GM23338 (cell line): ENCODE measurements at regions not wholly inside any gene's neighbourhood (a gene's known extent, or its start where the extent isn't known, plus 50 kb on each side); places are given as distances from the start of the nearest gene placed in this dataset.

Experiments used
- ATAC-seq: fragments of 200-7000 bp; cut with Tn5 transposase; 3 replicates; pipeline ENCODE4 v1.9.1; 2020
- DNase-seq: peaks from one replicate; pipeline ENCODE4 v3.0.0-alpha.2; 2015; ENCODE audit warnings: low spot score
- H2AFZ ChIP-seq: fragments of 200-600 bp; sonication (generic); 2 replicates; pipeline ENCODE4 v1.8.0; 2016; ENCODE audit warnings: antibody characterized with exemption, mild to moderate bottlenecking, moderate library complexity
- H3F3A ChIP-seq: fragments of 200-600 bp; sonication (generic); replicated peaks from 2 replicates; pipeline ENCODE4 v1.8.0; 2017; ENCODE audit warnings: antibody characterized with exemption, mixed run types, low read depth
- H3K27ac ChIP-seq: fragments of 200-600 bp; sonication (generic); 2 replicates; pipeline ENCODE4 v1.6.1; 2016; ENCODE audit warnings: low read depth
- H3K27me3 ChIP-seq: fragments of 200-600 bp; sonication (generic); 2 replicates; pipeline ENCODE4 v1.8.0; 2016; ENCODE audit warnings: mild to moderate bottlenecking, mixed run types, moderate library complexity; ENCODE audit not compliant: insufficient read depth
- H3K36me3 ChIP-seq: fragments of 200-600 bp; sonication (generic); 2 replicates; pipeline ENCODE4 v1.8.0; 2016; ENCODE audit warnings: mild to moderate bottlenecking; ENCODE audit not compliant: insufficient read depth
- H3K4me1 ChIP-seq: fragments of 200-600 bp; sonication (generic); 2 replicates; pipeline ENCODE4 v1.8.0; 2016; ENCODE audit warnings: mild to moderate bottlenecking, moderate library complexity; ENCODE audit not compliant: insufficient read depth
- H3K4me2 ChIP-seq: fragments of 200-600 bp; sonication (generic); 2 replicates; pipeline ENCODE4 v1.7.1; 2017; ENCODE audit warnings: mixed run types
- H3K4me3 ChIP-seq: fragments of 200-600 bp; sonication (generic); 2 replicates; pipeline ENCODE4 v1.6.1; 2016; ENCODE audit warnings: mixed run types
- H3K79me2 ChIP-seq: fragments of 200-600 bp; sonication (generic); replicated peaks from 2 replicates; pipeline ENCODE4 v1.8.0; 2017; ENCODE audit warnings: mild to moderate bottlenecking; ENCODE audit not compliant: insufficient read depth
- H3K9me2 ChIP-seq: fragments of 200-600 bp; sonication (generic); 2 replicates; pipeline ENCODE4 v1.8.0; 2017; ENCODE audit not compliant: insufficient read depth
- H4K20me1 ChIP-seq: fragments of 200-600 bp; sonication (generic); replicated peaks from 2 replicates; pipeline ENCODE4 v1.8.0; 2017; ENCODE audit warnings: mild to moderate bottlenecking; ENCODE audit not compliant: insufficient read depth
- H3K27ac Mint-ChIP-seq: 2 replicates; pipeline ENCODE4 v1.8.0; 2020; ENCODE audit warnings: inconsistent platforms, mild to moderate bottlenecking, moderate library complexity, mixed read lengths
- H3K27me3 Mint-ChIP-seq: 3 replicates; pipeline ENCODE4 v1.8.0; 2022; ENCODE audit warnings: low read depth, mild to moderate bottlenecking, moderate library complexity, mixed read lengths, inconsistent platforms; ENCODE audit not compliant: insufficient read depth, poor library complexity
- H3K36me3 Mint-ChIP-seq: 3 replicates; pipeline ENCODE4 v1.8.0; 2021; ENCODE audit warnings: low read depth, mild to moderate bottlenecking, inconsistent platforms, moderate library complexity, mixed read lengths
- H3K4me1 Mint-ChIP-seq: 3 replicates; pipeline ENCODE4 v1.8.0; 2020; ENCODE audit warnings: mild to moderate bottlenecking, inconsistent platforms, mixed read lengths
- H3K4me3 Mint-ChIP-seq: 3 replicates; pipeline ENCODE4 v1.8.0; 2021; ENCODE audit warnings: moderate library complexity, mild to moderate bottlenecking, inconsistent platforms, mixed read lengths
- H3K9me3 Mint-ChIP-seq: 3 replicates; pipeline ENCODE4 v1.8.0; 2020; ENCODE audit warnings: moderate library complexity, mild to moderate bottlenecking, inconsistent platforms, mixed read lengths
- CREB1 ChIP-seq: fragments of 250-450 bp; sonication (Bioruptor Pico); IDR thresholded peaks from 2 replicates; pipeline ENCODE4 v1.5.0; 2020; ENCODE audit warnings: low read depth, mild to moderate bottlenecking, moderate library complexity
- EZH2 ChIP-seq: fragments of 200-600 bp; sonication (generic); IDR thresholded peaks from one replicate; pipeline ENCODE4 v1.8.0; 2017; ENCODE audit warnings: antibody characterized with exemption, mild to moderate bottlenecking, low read depth; ENCODE audit not compliant: unreplicated experiment
- EZH2phosphoT487 ChIP-seq: fragments of 200-600 bp; sonication (generic); IDR thresholded peaks from one replicate; pipeline ENCODE4 v1.8.1; 2018; ENCODE audit warnings: antibody characterized with exemption; ENCODE audit not compliant: unreplicated experiment
- JUNB ChIP-seq: IDR thresholded peaks from one replicate; pipeline ENCODE4 v1.6.1; 2016; ENCODE audit warnings: antibody characterized with exemption; ENCODE audit not compliant: unreplicated experiment
- NANOG ChIP-seq: IDR thresholded peaks from 2 replicates; pipeline ENCODE4 v1.6.1; 2016; ENCODE audit warnings: antibody characterized with exemption, borderline replicate concordance
- POLR2AphosphoS5 ChIP-seq: IDR thresholded peaks from 2 replicates; pipeline ENCODE4 v1.6.1; 2016; ENCODE audit warnings: antibody characterized with exemption, low read depth
- STAT1 ChIP-seq: IDR thresholded peaks from one replicate; pipeline ENCODE4 v1.6.1; 2016; ENCODE audit warnings: antibody characterized with exemption; ENCODE audit not compliant: unreplicated experiment
- ZNF114 ChIP-seq: fragments of 250-450 bp; sonication (Bioruptor Pico); IDR thresholded peaks from 2 replicates; pipeline ENCODE4 v1.5.0; 2020; ENCODE audit warnings: mild to moderate bottlenecking, moderate library complexity
- ZNF331 ChIP-seq: fragments of 250-450 bp; sonication (Bioruptor Pico); IDR thresholded peaks from 2 replicates; pipeline ENCODE4 v1.5.0; 2020; ENCODE audit warnings: low read depth, mild to moderate bottlenecking, moderate library complexity
- TF ChIP-seq, protein P1 (sequence below), 2 experiments: fragments of 200-600 bp in 1 of 2; sonication (generic) in 1 of 2; conservative IDR thresholded peaks; 2 replicates each; pipeline versions ENCODE4 v1.5.1 to v1.6.1; 2016 to 2017; ENCODE audit warnings: antibody characterized with exemption in 2 of 2, low read depth in 2 of 2, mild to moderate bottlenecking in 2 of 2, moderate library complexity in 1 of 2
- TF ChIP-seq, protein P2 (sequence below): fragments of 250-450 bp; sonication (Bioruptor Pico); IDR thresholded peaks from 2 replicates; pipeline ENCODE4 v1.5.0; 2020; ENCODE audit warnings: mild to moderate bottlenecking, moderate library complexity
- TF ChIP-seq, protein P3 (sequence below): IDR thresholded peaks from one replicate; pipeline ENCODE4 v1.6.1; 2018; ENCODE audit warnings: antibody characterized with exemption; ENCODE audit not compliant: unreplicated experiment

- TF ChIP-seq, protein P1, sequence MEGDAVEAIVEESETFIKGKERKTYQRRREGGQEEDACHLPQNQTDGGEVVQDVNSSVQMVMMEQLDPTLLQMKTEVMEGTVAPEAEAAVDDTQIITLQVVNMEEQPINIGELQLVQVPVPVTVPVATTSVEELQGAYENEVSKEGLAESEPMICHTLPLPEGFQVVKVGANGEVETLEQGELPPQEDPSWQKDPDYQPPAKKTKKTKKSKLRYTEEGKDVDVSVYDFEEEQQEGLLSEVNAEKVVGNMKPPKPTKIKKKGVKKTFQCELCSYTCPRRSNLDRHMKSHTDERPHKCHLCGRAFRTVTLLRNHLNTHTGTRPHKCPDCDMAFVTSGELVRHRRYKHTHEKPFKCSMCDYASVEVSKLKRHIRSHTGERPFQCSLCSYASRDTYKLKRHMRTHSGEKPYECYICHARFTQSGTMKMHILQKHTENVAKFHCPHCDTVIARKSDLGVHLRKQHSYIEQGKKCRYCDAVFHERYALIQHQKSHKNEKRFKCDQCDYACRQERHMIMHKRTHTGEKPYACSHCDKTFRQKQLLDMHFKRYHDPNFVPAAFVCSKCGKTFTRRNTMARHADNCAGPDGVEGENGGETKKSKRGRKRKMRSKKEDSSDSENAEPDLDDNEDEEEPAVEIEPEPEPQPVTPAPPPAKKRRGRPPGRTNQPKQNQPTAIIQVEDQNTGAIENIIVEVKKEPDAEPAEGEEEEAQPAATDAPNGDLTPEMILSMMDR (conservative IDR thresholded peaks at IDR 0.05; ENCODE audit: low read depth in 2 of 2), result no peak
- no peak for TF ChIP-seq STAT1
Measured at GRCh38 chr1:195294911-195295310, 1313.3 kb downstream of the KCNT2 start (continued).

GRCh38 chr1:195278644-195279043 is 1329.6 kb downstream of the KCNT2 start:
- Mint-ChIP-seq H3K27ac (no peak overlapping the region), H3K4me3 (no peak overlapping the region), H3K27me3 (peaks cover 2% of the 10 kb centered on the region), H3K36me3 (no peaks in the 10 kb centered on the region), H3K4me1 (no peaks in the 10 kb centered on the region), H3K9me3 (no peaks in the 10 kb centered on the region)
- Histone ChIP-seq H3K4me1 (no peaks in the 10 kb centered on the region), H3K36me3 (no peaks in the 10 kb centered on the region), H2AFZ (no peak overlapping the region), H4K20me1 (no peaks in the 10 kb centered on the region), H3K4me2 (no peak overlapping the region), H3K9me2 (no peaks in the 10 kb centered on the region), H3K4me3 (no peak overlapping the region), H3K79me2 (no peaks in the 10 kb centered on the region), H3K27ac (no peak overlapping the region), H3K27me3 (no peaks in the 10 kb centered on the region), H3F3A (no peaks in the 10 kb centered on the region)
- DNase-seq (no peak), ATAC-seq (no peak)
- TF ChIP-seq, protein P2, sequence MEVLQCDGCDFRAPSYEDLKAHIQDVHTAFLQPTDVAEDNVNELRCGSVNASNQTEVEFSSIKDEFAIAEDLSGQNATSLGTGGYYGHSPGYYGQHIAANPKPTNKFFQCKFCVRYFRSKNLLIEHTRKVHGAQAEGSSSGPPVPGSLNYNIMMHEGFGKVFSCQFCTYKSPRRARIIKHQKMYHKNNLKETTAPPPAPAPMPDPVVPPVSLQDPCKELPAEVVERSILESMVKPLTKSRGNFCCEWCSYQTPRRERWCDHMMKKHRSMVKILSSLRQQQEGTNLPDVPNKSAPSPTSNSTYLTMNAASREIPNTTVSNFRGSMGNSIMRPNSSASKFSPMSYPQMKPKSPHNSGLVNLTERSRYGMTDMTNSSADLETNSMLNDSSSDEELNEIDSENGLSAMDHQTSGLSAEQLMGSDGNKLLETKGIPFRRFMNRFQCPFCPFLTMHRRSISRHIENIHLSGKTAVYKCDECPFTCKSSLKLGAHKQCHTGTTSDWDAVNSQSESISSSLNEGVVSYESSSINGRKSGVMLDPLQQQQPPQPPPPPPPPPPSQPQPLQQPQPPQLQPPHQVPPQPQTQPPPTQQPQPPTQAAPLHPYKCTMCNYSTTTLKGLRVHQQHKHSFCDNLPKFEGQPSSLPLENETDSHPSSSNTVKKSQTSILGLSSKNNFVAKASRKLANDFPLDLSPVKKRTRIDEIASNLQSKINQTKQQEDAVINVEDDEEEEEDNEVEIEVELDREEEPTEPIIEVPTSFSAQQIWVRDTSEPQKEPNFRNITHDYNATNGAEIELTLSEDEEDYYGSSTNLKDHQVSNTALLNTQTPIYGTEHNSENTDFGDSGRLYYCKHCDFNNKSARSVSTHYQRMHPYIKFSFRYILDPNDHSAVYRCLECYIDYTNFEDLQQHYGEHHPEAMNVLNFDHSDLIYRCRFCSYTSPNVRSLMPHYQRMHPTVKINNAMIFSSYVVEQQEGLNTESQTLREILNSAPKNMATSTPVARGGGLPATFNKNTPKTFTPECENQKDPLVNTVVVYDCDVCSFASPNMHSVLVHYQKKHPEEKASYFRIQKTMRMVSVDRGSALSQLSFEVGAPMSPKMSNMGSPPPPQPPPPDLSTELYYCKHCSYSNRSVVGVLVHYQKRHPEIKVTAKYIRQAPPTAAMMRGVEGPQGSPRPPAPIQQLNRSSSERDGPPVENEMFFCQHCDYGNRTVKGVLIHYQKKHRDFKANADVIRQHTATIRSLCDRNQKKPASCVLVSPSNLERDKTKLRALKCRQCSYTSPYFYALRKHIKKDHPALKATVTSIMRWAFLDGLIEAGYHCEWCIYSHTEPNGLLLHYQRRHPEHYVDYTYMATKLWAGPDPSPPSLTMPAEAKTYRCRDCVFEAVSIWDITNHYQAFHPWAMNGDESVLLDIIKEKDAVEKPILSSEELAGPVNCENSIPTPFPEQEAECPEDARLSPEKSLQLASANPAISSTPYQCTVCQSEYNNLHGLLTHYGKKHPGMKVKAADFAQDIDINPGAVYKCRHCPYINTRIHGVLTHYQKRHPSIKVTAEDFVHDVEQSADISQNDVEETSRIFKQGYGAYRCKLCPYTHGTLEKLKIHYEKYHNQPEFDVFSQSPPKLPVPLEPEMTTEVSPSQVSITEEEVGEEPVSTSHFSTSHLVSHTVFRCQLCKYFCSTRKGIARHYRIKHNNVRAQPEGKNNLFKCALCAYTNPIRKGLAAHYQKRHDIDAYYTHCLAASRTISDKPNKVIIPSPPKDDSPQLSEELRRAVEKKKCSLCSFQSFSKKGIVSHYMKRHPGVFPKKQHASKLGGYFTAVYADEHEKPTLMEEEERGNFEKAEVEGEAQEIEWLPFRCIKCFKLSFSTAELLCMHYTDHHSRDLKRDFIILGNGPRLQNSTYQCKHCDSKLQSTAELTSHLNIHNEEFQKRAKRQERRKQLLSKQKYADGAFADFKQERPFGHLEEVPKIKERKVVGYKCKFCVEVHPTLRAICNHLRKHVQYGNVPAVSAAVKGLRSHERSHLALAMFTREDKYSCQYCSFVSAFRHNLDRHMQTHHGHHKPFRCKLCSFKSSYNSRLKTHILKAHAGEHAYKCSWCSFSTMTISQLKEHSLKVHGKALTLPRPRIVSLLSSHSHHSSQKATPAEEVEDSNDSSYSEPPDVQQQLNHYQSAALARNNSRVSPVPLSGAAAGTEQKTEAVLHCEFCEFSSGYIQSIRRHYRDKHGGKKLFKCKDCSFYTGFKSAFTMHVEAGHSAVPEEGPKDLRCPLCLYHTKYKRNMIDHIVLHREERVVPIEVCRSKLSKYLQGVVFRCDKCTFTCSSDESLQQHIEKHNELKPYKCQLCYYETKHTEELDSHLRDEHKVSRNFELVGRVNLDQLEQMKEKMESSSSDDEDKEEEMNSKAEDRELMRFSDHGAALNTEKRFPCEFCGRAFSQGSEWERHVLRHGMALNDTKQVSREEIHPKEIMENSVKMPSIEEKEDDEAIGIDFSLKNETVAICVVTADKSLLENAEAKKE (CRISPR knock-in tag), result no peak
- TF ChIP-seq NANOG (no peak), EZH2phosphoT487 (no peak), JUNB (no peak), EZH2 (no peak), CREB1 (CRISPR knock-in tag) (no peak), POLR2AphosphoS5 (no peak), ZNF331 (CRISPR knock-in tag) (no peak), ZNF114 (CRISPR knock-in tag) (no peak)
- TF ChIP-seq, protein P1 (conservative IDR thresholded peaks at IDR 0.05; ENCODE audit: low read depth in 2 of 2), result no peak
- TF ChIP-seq, protein P3, sequence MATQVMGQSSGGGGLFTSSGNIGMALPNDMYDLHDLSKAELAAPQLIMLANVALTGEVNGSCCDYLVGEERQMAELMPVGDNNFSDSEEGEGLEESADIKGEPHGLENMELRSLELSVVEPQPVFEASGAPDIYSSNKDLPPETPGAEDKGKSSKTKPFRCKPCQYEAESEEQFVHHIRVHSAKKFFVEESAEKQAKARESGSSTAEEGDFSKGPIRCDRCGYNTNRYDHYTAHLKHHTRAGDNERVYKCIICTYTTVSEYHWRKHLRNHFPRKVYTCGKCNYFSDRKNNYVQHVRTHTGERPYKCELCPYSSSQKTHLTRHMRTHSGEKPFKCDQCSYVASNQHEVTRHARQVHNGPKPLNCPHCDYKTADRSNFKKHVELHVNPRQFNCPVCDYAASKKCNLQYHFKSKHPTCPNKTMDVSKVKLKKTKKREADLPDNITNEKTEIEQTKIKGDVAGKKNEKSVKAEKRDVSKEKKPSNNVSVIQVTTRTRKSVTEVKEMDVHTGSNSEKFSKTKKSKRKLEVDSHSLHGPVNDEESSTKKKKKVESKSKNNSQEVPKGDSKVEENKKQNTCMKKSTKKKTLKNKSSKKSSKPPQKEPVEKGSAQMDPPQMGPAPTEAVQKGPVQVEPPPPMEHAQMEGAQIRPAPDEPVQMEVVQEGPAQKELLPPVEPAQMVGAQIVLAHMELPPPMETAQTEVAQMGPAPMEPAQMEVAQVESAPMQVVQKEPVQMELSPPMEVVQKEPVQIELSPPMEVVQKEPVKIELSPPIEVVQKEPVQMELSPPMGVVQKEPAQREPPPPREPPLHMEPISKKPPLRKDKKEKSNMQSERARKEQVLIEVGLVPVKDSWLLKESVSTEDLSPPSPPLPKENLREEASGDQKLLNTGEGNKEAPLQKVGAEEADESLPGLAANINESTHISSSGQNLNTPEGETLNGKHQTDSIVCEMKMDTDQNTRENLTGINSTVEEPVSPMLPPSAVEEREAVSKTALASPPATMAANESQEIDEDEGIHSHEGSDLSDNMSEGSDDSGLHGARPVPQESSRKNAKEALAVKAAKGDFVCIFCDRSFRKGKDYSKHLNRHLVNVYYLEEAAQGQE, result no peak
